ENCODE measurements at regions not wholly inside any gene's neighbourhood (a gene's known extent, or its start where the extent isn't known, plus 50 kb on each side); places are given as distances from the start of the nearest gene placed in this dataset.
"Not testable (repeated sequence)": the region's sequence is repeated elsewhere in the genome, so short reads cannot be mapped to it uniquely, and the experiment has no call there.

DNA sequence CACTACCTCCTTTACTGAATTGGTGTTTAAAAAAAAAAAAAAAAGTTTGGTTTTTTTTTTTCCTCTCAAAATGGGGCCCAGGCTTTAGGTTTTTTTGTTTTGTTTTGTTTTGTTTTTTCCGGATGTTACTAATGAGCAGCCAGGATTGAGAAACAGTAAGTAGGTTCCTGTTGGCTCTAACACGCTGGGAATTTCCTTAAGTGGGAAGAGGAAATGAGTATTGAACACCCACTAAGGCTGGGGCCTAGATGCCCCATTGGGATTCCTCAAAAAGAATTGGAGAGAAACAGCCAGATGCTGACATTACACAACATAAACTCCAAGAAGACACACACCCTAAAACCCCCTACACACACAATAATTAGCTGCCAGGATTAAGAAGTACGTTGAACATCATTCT lies 102.2 kb upstream of the NANOS1 start:
- Histone ChIP-seq H3K9me3 (peaks cover 0 to 19% (median 0%) of the 10 kb centered on the region in 3 donors), H3K4me3 (no peak overlapping the region), H3K4me1 (no peaks in the 10 kb centered on the region), H3K27ac (no peak overlapping the region), H3K27me3 (no peaks in the 10 kb centered on the region), H3K36me3 (no peaks in the 10 kb centered on the region)
- TF ChIP-seq POLR2A (IDR thresholded peaks at IDR 0.05) (no peak), EP300 (IDR thresholded peaks at IDR 0.05) (no peak), POLR2AphosphoS5 (IDR thresholded peaks at IDR 0.05) (no peak)
- TF ChIP-seq, protein P1, sequence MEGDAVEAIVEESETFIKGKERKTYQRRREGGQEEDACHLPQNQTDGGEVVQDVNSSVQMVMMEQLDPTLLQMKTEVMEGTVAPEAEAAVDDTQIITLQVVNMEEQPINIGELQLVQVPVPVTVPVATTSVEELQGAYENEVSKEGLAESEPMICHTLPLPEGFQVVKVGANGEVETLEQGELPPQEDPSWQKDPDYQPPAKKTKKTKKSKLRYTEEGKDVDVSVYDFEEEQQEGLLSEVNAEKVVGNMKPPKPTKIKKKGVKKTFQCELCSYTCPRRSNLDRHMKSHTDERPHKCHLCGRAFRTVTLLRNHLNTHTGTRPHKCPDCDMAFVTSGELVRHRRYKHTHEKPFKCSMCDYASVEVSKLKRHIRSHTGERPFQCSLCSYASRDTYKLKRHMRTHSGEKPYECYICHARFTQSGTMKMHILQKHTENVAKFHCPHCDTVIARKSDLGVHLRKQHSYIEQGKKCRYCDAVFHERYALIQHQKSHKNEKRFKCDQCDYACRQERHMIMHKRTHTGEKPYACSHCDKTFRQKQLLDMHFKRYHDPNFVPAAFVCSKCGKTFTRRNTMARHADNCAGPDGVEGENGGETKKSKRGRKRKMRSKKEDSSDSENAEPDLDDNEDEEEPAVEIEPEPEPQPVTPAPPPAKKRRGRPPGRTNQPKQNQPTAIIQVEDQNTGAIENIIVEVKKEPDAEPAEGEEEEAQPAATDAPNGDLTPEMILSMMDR (IDR thresholded peaks at IDR 0.05) = no peak
- 50 to 53% methylated on average over 2 to 3 of the region's 3 CpGs for WGBS, 2 donors (ENCODE audit: low coverage in 1 of 2)
- no peak for ATAC-seq

DNA sequence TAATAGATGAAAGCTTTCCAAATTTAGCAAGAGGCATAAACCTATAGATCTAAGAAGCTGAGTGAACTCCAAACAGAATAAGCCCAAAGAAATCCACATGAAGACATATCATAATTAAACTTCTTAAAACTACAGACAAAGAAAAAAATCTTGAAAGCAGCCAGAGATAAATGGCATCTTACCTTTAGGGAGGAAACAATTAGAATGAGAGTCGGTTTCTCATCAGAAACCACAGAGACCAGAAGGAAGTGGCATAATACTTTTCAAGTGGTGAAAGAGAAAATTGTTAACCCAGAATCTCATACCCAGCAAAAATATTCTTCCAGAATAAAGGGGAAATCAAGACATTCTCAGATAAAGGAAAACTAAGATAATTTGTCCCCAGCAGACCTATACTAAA lies 98.9 kb upstream of the NANOS1 start:
- Histone ChIP-seq H3K9me3 (peaks cover 0 to 21% (median 0%) of the 10 kb centered on the region in 3 donors), H3K4me3 (no peak overlapping the region), H3K27me3 (no peaks in the 10 kb centered on the region), H3K4me1 (no peaks in the 10 kb centered on the region), H3K27ac (no peak overlapping the region), H3K36me3 (no peaks in the 10 kb centered on the region)
- TF ChIP-seq, protein P1 (IDR thresholded peaks at IDR 0.05) = no peak
- TF ChIP-seq POLR2AphosphoS5 (IDR thresholded peaks at IDR 0.05) = no peak
- no peak for TF ChIP-seq POLR2A (IDR thresholded peaks at IDR 0.05)
- TF ChIP-seq EP300 (IDR thresholded peaks at IDR 0.05) = no peak
- ATAC-seq = no peak
- 50 to 67% methylated on average over 1 of the region's 1 CpG for WGBS, 2 donors (ENCODE audit: low coverage in 1 of 2)

DNA sequence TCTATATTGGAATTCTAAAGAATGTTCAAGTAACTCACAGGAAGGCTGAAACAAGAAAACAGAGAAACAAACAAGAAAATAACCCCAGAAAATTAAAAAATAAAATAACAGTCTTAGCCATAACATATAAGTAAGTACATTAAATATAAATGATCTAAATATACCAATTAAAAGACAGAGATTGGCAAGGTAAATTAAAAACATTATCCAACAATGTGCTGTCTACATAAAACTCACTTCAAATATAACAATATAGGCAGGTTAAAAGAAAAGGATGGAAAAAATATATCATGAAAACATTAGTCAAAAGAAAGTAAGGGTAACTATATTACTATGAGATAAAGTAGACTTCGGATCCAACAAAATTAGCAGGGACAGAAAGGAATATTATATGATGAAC lies 98.1 kb upstream of the NANOS1 start:
- ATAC-seq = no peak
- WGBS, 2 donors (ENCODE audit: low coverage in 1 of 2) = 82 to 100% methylated on average over 1 of the region's 1 CpG
- TF ChIP-seq POLR2AphosphoS5 (IDR thresholded peaks at IDR 0.05) = no peak
- no peak for TF ChIP-seq EP300 (IDR thresholded peaks at IDR 0.05)
- TF ChIP-seq, protein P1 (IDR thresholded peaks at IDR 0.05) = no peak
- no peak for TF ChIP-seq POLR2A (IDR thresholded peaks at IDR 0.05)
- Histone ChIP-seq H3K27ac (no peak overlapping the region), H3K4me1 (no peaks in the 10 kb centered on the region), H3K27me3 (no peaks in the 10 kb centered on the region), H3K4me3 (no peak overlapping the region), H3K36me3 (no peaks in the 10 kb centered on the region), H3K9me3 (peaks cover 0 to 21% (median 0%) of the 10 kb centered on the region in 3 donors)

DNA sequence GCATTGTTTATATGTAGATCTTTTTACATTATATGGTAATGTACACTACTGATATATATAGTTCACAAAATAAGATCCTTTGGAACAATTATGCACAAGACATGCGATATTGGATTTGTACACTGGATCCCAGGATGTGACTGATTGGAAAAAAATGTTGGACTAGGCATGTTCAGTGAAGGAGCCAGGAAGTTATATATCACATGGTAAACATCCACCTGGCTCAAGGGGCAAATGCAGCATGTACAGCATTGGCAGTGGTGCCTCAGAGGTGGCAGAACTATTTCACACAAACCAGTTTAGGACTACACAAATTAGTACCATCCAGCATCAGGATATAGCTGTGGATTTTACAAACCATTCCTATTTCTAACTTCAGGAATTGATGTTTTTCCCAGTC lies 97.4 kb upstream of the NANOS1 start:
- not testable (repeated sequence) for H3K27me3 ChIP-seq, H3K27ac ChIP-seq, H3K36me3 ChIP-seq, ATAC-seq, H3K4me3 ChIP-seq, H3K4me1 ChIP-seq
- peaks cover 0 to 21% (median 0%) of the 10 kb centered on the region in 3 donors for H3K9me3 ChIP-seq
- WGBS, 2 donors (ENCODE audit: low coverage in 1 of 2) = 88 to 90% methylated on average over 1 of the region's 1 CpG

DNA sequence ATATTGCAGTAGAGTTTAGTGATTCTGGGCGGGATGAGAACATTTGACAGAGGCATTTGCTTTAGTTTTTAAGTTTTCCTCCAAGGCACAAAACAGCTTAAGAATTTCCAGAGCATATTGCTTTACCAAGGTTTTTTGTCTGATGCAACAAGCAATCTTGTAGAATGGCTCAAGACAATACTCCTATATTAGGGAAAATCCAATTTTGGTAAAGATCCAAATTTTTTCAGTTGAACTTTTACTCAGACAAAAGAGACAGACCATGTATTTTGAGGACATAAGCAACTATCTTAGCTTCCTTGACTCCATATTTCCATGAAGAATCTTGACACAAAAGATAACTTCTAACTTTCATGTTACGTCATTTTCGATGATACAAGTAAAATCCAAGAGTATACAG lies 92.3 kb upstream of the NANOS1 start:
- whole genome bisulfite sequencing, 2 donors (ENCODE audit: low coverage in 1 of 2) = 86 to 93% methylated on average over 3 of the region's 3 CpGs
- H3K4me1 ChIP-seq = no peaks in the 10 kb centered on the region
- TF ChIP-seq, protein P1 (IDR thresholded peaks at IDR 0.05) = no peak
- no peak for TF ChIP-seq POLR2A (IDR thresholded peaks at IDR 0.05)

More for the DNA sequence above, 92.3 kb upstream of the NANOS1 start:
- ATAC-seq = no peak
- Histone ChIP-seq H3K4me3 (no peak overlapping the region), H3K27me3 (no peaks in the 10 kb centered on the region), H3K9me3 (peaks cover 0 to 3% (median 0%) of the 10 kb centered on the region in 3 donors), H3K27ac (no peak overlapping the region), H3K36me3 (no peaks in the 10 kb centered on the region)

Data from gastroesophageal sphincter (tissue), 4 donors.